GM10248 (cell line): ENCODE measurements at regions not wholly inside any gene's neighbourhood (a gene's known extent, or its start where the extent isn't known, plus 50 kb on each side); places are given as distances from the start of the nearest gene placed in this dataset.

Experiments used
- CTCF ChIA-PET: fragments of 300-600 bp; sonication (Branson Sonifier 250); formaldehyde crosslinking; extraction: SDS; loops from one replicate; lab custom pipeline; 2021; ENCODE audit warnings: antibody characterized with exemption; lab: Yijun Ruan, JAX
- POLR2A ChIA-PET: fragments of 350-650 bp; sonication (Branson Sonifier 250); formaldehyde crosslinking; extraction: SDS; loops from one replicate; lab custom pipeline; 2020; ENCODE audit warnings: antibody characterized with exemption; lab: Yijun Ruan, JAX
- DNase-seq: peaks from one replicate; pipeline ENCODE4 v3.0.0; 2012; ENCODE audit errors: extremely low spot score
- TF ChIP-seq, protein P1 (sequence below): IDR thresholded peaks from 2 replicates; pipeline ENCODE4 v1.5.1; 2012; ENCODE audit warnings: mild to moderate bottlenecking, low read depth; ENCODE audit errors: extremely low read depth, missing control alignments, control extremely low read depth

DNA sequence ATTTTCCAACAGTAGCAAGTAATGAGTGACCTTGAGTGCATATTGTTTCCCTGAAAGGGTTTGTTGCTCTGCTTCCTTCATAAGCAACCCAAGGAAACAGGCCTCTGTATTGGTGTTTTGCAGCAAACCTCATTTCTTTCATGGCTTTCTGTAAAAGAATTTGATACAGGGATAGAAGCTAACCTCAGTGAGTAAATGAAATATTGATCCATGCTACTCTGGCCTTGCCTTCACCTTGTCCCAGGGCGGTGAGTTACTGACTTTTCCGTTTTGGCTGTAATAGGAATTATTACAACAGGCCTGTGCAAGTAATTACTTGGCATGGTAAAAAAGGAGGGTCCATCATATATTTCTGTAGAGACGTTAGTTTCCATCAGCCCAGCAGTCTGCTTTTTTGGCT, 130.9 kb upstream of the MPPED2 start:
- DNase-seq: no peak
- TF ChIP-seq, protein P1, sequence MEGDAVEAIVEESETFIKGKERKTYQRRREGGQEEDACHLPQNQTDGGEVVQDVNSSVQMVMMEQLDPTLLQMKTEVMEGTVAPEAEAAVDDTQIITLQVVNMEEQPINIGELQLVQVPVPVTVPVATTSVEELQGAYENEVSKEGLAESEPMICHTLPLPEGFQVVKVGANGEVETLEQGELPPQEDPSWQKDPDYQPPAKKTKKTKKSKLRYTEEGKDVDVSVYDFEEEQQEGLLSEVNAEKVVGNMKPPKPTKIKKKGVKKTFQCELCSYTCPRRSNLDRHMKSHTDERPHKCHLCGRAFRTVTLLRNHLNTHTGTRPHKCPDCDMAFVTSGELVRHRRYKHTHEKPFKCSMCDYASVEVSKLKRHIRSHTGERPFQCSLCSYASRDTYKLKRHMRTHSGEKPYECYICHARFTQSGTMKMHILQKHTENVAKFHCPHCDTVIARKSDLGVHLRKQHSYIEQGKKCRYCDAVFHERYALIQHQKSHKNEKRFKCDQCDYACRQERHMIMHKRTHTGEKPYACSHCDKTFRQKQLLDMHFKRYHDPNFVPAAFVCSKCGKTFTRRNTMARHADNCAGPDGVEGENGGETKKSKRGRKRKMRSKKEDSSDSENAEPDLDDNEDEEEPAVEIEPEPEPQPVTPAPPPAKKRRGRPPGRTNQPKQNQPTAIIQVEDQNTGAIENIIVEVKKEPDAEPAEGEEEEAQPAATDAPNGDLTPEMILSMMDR: no peak
- ChIA-PET CTCF (no interaction called here), POLR2A (no interaction called here)

DNA sequence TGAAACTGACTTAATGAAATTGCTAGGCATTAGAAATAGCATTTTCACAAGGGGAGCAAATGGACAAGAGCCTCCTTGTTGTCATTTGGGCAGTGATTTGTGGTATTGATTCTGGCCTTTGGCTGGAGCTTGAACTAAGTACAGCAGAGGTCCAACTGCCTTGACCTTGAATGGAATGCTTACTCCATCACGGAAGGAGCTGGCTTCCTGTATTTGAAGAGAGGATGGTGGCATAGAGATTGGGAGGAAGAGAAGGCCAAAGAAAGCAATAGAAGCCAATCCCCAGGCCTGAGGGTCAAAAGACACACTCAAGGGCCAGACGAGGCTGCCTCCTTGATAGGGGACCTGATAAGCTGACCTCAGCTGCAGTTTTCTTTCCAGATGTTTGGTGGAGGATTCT, 126.6 kb upstream of the MPPED2 start:
- no peak for DNase-seq
- TF ChIP-seq, protein P1: no peak
- CTCF ChIA-PET: interaction anchor here (1.2 to 1.7 kb wide), 2 partner anchors 11 to 12 kb away, joined by 4 to 6 read pairs; no protein-coding TSS in a partner anchor
- POLR2A ChIA-PET: no interaction called here

DNA sequence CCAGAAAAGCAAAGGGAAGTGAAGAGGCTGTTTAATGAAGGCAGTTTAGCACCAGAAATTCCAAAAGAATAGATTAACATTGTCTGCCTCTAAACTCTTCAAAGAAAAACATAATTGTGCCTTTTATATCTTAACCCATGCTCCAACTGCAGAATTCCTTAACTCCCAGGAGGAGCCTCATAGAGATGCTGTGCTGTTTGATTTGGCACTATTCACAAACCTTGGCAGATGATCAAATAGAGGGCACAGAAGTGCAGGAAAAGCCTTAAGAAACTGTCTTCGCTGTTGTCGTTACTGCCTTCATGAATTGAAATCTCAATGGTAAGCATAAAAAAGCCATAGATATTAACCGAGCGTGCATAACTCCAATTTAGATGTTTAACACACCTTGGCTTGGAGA, 124.1 kb upstream of the MPPED2 start:
- ChIA-PET POLR2A (no interaction called here), CTCF (no interaction called here)
- no peak for DNase-seq
- TF ChIP-seq, protein P1: no peak

DNA sequence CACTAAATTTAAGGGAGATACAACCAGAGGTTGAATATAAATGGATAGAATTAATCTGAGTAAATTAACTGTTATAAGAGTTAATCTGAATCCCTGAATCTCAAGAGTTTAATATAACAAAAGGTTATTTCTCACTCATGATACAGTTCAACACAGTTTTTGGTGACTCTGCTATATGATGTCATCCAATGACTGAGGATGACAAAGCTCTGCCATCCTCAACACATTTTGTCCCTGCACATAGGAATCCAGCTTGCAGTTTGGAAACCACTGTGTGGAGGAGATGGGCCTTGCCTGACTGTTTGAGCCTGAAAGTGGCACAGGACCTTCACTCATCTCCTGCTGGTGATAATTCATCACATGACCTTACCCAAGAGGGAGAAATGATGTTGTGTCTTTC, 121.0 kb upstream of the MPPED2 start:
- CTCF ChIA-PET: no interaction called here
- POLR2A ChIA-PET: no interaction called here
- DNase-seq: no peak
- TF ChIP-seq, protein P1: no peak

DNA sequence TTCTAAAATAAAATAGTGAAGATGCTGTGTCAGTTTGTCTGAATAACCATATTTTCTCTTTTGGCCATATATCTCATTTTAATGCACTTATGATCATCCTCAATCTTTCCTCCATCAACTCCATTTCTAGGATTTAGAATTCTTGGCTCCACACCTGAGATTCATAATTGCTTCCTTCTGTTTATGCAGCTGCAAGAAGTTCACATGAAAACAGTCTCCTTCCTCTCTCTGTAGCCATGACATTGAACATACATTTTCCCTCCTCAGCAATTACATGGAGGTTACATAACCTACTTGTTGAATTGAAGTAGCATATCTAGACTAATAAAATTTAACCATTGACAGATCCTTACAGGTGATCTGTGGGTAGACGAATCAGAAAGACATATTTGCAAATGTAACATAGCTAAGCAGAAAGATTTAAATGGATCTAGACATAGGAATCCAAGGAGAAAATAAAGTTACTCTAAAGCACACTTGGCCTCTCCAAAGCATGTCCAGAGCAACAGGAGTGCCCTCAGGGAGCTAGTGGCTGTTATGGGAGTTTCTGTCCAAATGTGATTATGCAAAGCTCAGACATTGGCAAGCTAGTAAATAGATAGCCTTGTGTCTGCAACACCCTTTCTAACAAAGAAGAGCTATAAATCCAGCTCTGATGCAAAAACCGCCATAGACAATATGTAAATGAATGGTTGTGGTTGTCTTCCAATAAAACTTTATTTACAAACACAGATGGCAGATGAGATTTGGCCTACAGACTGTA, 119.9 kb upstream of the MPPED2 start:
- TF ChIP-seq, protein P1: no peak
- no peak for DNase-seq
- ChIA-PET CTCF (interaction anchor here (0.9 to 1.4 kb wide), 2 partner anchors 8 to 9 kb away, joined by 3 to 5 read pairs; no protein-coding TSS in a partner anchor), POLR2A (no interaction called here)

DNA sequence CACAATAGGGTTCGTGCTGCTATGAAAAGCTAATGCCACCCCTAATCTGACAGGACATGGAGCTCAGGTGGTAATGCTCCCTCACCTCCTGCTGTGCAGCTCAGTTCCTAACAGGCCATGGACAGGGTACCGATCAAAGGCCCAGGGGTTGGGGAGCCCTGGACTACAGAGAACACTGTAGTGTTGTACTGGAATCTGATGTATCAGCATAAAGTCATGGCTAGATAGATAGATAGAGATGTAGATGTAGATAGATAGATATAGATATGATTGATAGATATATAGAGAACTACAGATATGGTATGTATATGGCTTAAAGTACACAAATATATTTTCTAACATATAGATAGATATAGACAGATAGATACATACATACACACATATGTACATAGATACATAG, 112.3 kb upstream of the MPPED2 start:
- ChIA-PET POLR2A (no interaction called here), CTCF (interaction anchor here (1.2 kb wide), 1 partner anchor 8 kb away, joined by 3 read pairs; no protein-coding TSS in a partner anchor)
- TF ChIP-seq, protein P1: no peak
- DNase-seq: no peak

DNA sequence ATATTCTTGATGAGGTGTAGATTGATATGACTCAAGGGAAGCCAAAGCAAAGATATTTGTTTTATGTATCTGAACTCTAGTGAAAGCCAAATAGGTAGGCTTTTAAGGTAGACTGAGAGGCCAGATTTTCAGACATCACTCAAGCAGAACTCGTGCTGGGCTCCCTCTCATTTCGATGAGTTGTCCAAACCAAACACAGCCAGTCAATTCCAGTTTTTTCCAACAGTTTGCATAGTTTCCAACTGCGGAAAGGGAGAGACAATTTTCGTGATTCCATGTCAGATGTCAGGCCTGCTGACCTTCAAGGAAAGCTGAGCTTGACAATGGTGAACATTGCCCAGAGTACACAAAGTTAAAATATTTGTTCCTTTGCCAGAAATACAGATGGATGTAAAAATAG, 110.9 kb upstream of the MPPED2 start:
- POLR2A ChIA-PET: no interaction called here
- TF ChIP-seq, protein P1: no peak
- CTCF ChIA-PET: interaction anchor here (1.2 to 1.4 kb wide), 2 partner anchors 9 to 47 kb away, joined by 3 read pairs; no protein-coding TSS in a partner anchor
- DNase-seq: no peak
